ENCODE measurements at regions not wholly inside any gene's neighbourhood (a gene's known extent, or its start where the extent isn't known, plus 50 kb on each side); places are given as distances from the start of the nearest gene placed in this dataset.
"Not testable (repeated sequence)": the region's sequence is repeated elsewhere in the genome, so short reads cannot be mapped to it uniquely, and the experiment has no call there.

- DNase-seq (ENCODE audit: low spot score) (no peak), ATAC-seq (no peak)
- no peaks in the 10 kb centered on the region for H3K36me3 Mint-ChIP-seq
- H3K27me3 Mint-ChIP-seq, result peaks cover 6 to 28% of the 10 kb centered on the region in 2 donors
- H3K9me3 Mint-ChIP-seq, result peaks cover 3% of the 10 kb centered on the region
- no peak overlapping the region for H3K4me3 Mint-ChIP-seq
- H3K4me1 Mint-ChIP-seq (ENCODE audit: low read depth in 2 of 2), result no peaks in the 10 kb centered on the region
- H3K27ac Mint-ChIP-seq, result no peak overlapping the region
Observed at GRCh38 chr3:15886521-15886920, 88.7 kb upstream of the ANKRD28 start.

GRCh38 chr3:15887261-15887660 lies 89.5 kb upstream of the ANKRD28 start:
- Mint-ChIP-seq H3K4me3 (no peak overlapping the region), H3K9me3 (peaks cover 3% of the 10 kb centered on the region), H3K36me3 (no peaks in the 10 kb centered on the region), H3K4me1 (ENCODE audit: low read depth in 2 of 2) (no peaks in the 10 kb centered on the region), H3K27me3 (peaks cover 6 to 30% of the 10 kb centered on the region in 2 donors), H3K27ac (no peak overlapping the region)
- DNase-seq (ENCODE audit: low spot score), result no peak
- no peak for ATAC-seq

- Mint-ChIP-seq H3K9me3 (peaks cover 3% of the 10 kb centered on the region), H3K27me3 (peaks cover 6 to 32% of the 10 kb centered on the region in 2 donors), H3K4me1 (ENCODE audit: low read depth in 2 of 2) (no peaks in the 10 kb centered on the region), H3K36me3 (no peaks in the 10 kb centered on the region), H3K4me3 (no peak overlapping the region), H3K27ac (no peak overlapping the region)
- ATAC-seq (no peak), DNase-seq (ENCODE audit: low spot score) (no peak)
Observed at GRCh38 chr3:15889936-15890335, 92.2 kb upstream of the ANKRD28 start.

- no peak overlapping the region for H3K27ac Mint-ChIP-seq
- peaks cover 6 to 18% of the 10 kb centered on the region in 2 donors for H3K27me3 Mint-ChIP-seq
- ATAC-seq, result no peak
- H3K9me3 Mint-ChIP-seq, result peaks cover 5% of the 10 kb centered on the region
- no peak overlapping the region for H3K4me3 Mint-ChIP-seq
- peaks cover 8 to 9% of the 10 kb centered on the region in 2 donors for H3K4me1 Mint-ChIP-seq (ENCODE audit: low read depth in 2 of 2)
- DNase-seq (ENCODE audit: low spot score), result no peak
- H3K36me3 Mint-ChIP-seq, result no peaks in the 10 kb centered on the region
Observed at GRCh38 chr3:15892311-15893227, 94.8 kb upstream of the ANKRD28 start.

GRCh38 chr3:15894382-15894781 lies 96.6 kb upstream of the ANKRD28 start:
- ATAC-seq (no peak), DNase-seq (ENCODE audit: low spot score) (no peak)
- no peak overlapping the region for H3K27ac Mint-ChIP-seq
- H3K27me3 Mint-ChIP-seq, result peaks cover 2 to 4% of the 10 kb centered on the region in 2 donors
- peaks cover 3% of the 10 kb centered on the region for H3K9me3 Mint-ChIP-seq
- no peaks in the 10 kb centered on the region for H3K36me3 Mint-ChIP-seq
- H3K4me1 Mint-ChIP-seq (ENCODE audit: low read depth in 2 of 2), result peaks cover 8 to 9% of the 10 kb centered on the region in 2 donors
- H3K4me3 Mint-ChIP-seq, result no peak overlapping the region

GRCh38 chr3:15896500-15896899 lies 98.7 kb upstream of the ANKRD28 start:
- Mint-ChIP-seq H3K27me3 (peaks cover 2 to 4% of the 10 kb centered on the region in 2 donors), H3K9me3 (peaks cover 3% of the 10 kb centered on the region), H3K36me3 (no peaks in the 10 kb centered on the region), H3K4me1 (ENCODE audit: low read depth in 2 of 2) (peaks cover 8 to 9% of the 10 kb centered on the region in 2 donors), H3K27ac (no peak overlapping the region), H3K4me3 (no peak overlapping the region)
- peak; percentile 84 to 86 for ATAC-seq
- no peak for DNase-seq (ENCODE audit: low spot score)

- Mint-ChIP-seq H3K36me3 (no peaks in the 10 kb centered on the region), H3K27me3 (no peaks in the 10 kb centered on the region), H3K4me1 (ENCODE audit: low read depth in 2 of 2) (peaks cover 8 to 9% of the 10 kb centered on the region in 2 donors), H3K4me3 (no peak overlapping the region), H3K9me3 (peaks cover 3% of the 10 kb centered on the region), H3K27ac (no peak overlapping the region)
- no peak for DNase-seq (ENCODE audit: low spot score)
- ATAC-seq, result no peak
Observed at GRCh38 chr3:15899388-15899787, 101.6 kb upstream of the ANKRD28 start.

- ATAC-seq (no peak), DNase-seq (ENCODE audit: low spot score) (no peak)
- H3K36me3 Mint-ChIP-seq, result no peaks in the 10 kb centered on the region
- H3K4me3 Mint-ChIP-seq, result no peak overlapping the region
- H3K9me3 Mint-ChIP-seq, result no peaks in the 10 kb centered on the region
- no peaks in the 10 kb centered on the region for H3K27me3 Mint-ChIP-seq
- H3K27ac Mint-ChIP-seq, result no peak overlapping the region
- no peaks in the 10 kb centered on the region for H3K4me1 Mint-ChIP-seq (ENCODE audit: low read depth in 2 of 2)
Observed at GRCh38 chr3:15903164-15903563, 105.4 kb upstream of the ANKRD28 start.

GRCh38 chr3:15903759-15904720 lies 106.3 kb upstream of the ANKRD28 start:
- DNase-seq (ENCODE audit: low spot score), result no peak
- H3K27ac Mint-ChIP-seq, result no peak overlapping the region
- H3K4me1 Mint-ChIP-seq (ENCODE audit: low read depth in 2 of 2), result no peaks in the 10 kb centered on the region
- H3K9me3 Mint-ChIP-seq, result no peaks in the 10 kb centered on the region
- no peak for ATAC-seq
- H3K36me3 Mint-ChIP-seq, result no peaks in the 10 kb centered on the region
- H3K27me3 Mint-ChIP-seq, result no peaks in the 10 kb centered on the region
- H3K4me3 Mint-ChIP-seq, result no peak overlapping the region

GRCh38 chr3:15905041-15905440 lies 107.3 kb upstream of the ANKRD28 start:
- peaks cover 4 to 6% of the 10 kb centered on the region in 2 donors for H3K27me3 Mint-ChIP-seq
- H3K9me3 Mint-ChIP-seq, result no peaks in the 10 kb centered on the region
- H3K27ac Mint-ChIP-seq, result no peak overlapping the region
- no peaks in the 10 kb centered on the region for H3K4me1 Mint-ChIP-seq (ENCODE audit: low read depth in 2 of 2)
- no peak overlapping the region for H3K4me3 Mint-ChIP-seq
- DNase-seq (ENCODE audit: low spot score), result no peak
- no peak for ATAC-seq
- H3K36me3 Mint-ChIP-seq, result no peaks in the 10 kb centered on the region

- not testable (repeated sequence) for H3K27ac Mint-ChIP-seq; H3K36me3 Mint-ChIP-seq; DNase-seq (ENCODE audit: low spot score); H3K4me1 Mint-ChIP-seq (ENCODE audit: low read depth in 2 of 2); H3K4me3 Mint-ChIP-seq; H3K9me3 Mint-ChIP-seq; ATAC-seq
- H3K27me3 Mint-ChIP-seq, result peaks cover 4 to 17% of the 10 kb centered on the region in 2 donors
Observed at GRCh38 chr3:15907403-15907802, 109.6 kb upstream of the ANKRD28 start.

- H3K27ac Mint-ChIP-seq, result no peak overlapping the region
- peaks cover 0 to 3% of the 10 kb centered on the region in 2 donors for H3K27me3 Mint-ChIP-seq
- ATAC-seq (no peak), DNase-seq (ENCODE audit: low spot score) (no peak)
- no peaks in the 10 kb centered on the region for H3K9me3 Mint-ChIP-seq
- H3K4me1 Mint-ChIP-seq (ENCODE audit: low read depth in 2 of 2), result no peaks in the 10 kb centered on the region
- no peaks in the 10 kb centered on the region for H3K36me3 Mint-ChIP-seq
- no peak overlapping the region for H3K4me3 Mint-ChIP-seq
Observed at GRCh38 chr3:15918988-15919387, 121.2 kb upstream of the ANKRD28 start.

GRCh38 chr3:15919971-15920370 lies 122.2 kb upstream of the ANKRD28 start:
- Mint-ChIP-seq H3K4me1 (ENCODE audit: low read depth in 2 of 2) (no peaks in the 10 kb centered on the region), H3K9me3 (no peaks in the 10 kb centered on the region), H3K27ac (no peak overlapping the region), H3K36me3 (no peaks in the 10 kb centered on the region), H3K27me3 (no peaks in the 10 kb centered on the region), H3K4me3 (no peak overlapping the region)
- DNase-seq (ENCODE audit: low spot score) (no peak), ATAC-seq (no peak)

Data from natural killer cell treated with Interleukin-12 subunit alpha and Interleukin-12 subunit beta and Interleukin-15 and Interleukin-18, amount 100 ng/mL, for 72 hours (primary cell).